ENCODE measurements at regions not wholly inside any gene's neighbourhood (a gene's known extent, or its start where the extent isn't known, plus 50 kb on each side); places are given as distances from the start of the nearest gene placed in this dataset.

DNA sequence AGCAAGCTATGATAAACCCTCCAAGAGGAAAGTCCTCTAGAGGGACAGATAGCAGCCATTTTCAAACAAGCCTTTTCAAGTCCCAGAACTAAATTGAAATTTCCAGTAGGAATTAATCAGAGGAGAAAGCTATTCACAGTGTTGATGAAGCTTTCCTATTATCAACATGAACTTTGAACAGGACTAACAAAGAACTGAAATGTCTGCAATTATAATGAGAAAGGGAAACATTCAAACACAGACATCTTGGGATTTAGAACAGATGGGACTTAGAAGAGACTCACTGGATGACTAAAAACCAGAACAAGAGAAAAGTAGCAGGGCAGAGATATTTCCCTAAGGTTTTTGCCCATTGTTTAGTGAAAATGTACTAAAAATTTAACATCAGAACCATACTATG is 622.1 kb upstream of the UBE2E2 start:
- DNase-seq: no peak
- intact Hi-C loops (cut with DNase I): no loop called here
- no peak for ATAC-seq (ENCODE audit: poor library complexity)

DNA sequence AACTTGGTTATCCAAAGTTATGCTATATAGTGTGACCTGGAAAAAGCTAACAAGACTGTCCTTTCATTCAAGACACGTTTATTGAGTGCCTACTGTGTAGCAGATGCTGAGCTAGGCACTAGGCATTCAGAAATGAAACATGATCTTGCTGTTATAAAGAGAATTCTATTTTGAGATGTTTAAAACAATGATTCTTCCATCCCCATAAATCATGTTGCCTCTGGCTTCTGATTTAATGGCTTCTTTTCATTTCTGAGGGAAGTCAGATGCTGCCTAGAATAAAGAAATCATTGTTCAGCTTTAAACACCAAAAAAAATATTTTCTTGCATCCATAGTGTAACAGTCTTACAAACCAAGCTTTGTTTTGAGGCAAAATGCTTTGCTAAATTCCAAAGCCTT is 620.9 kb upstream of the UBE2E2 start:
- DNase-seq: no peak
- intact Hi-C loops (cut with DNase I): no loop called here
- ATAC-seq (ENCODE audit: poor library complexity): no peak

DNA sequence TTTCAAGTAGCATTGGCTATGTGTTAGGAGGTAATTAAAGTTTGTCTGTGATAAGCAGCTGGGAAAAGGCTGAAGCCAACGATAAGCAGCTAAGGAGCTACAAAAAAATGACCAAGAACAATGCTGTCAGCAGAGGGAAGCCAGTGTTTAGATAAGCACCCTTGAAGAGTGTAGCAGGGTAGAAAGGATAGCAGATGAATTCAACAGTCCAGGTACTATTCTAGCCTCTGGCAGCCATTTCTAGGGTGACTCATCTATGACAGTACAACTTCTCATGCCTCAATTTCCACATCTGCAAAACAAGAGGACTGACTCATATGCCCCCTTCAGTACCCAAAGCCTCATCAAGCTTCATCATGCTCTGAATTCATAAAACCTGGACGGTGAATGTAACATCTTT is 617.6 kb upstream of the UBE2E2 start:
- intact Hi-C loops (cut with DNase I): no loop called here
- DNase-seq: no peak
- no peak for ATAC-seq (ENCODE audit: poor library complexity)

DNA sequence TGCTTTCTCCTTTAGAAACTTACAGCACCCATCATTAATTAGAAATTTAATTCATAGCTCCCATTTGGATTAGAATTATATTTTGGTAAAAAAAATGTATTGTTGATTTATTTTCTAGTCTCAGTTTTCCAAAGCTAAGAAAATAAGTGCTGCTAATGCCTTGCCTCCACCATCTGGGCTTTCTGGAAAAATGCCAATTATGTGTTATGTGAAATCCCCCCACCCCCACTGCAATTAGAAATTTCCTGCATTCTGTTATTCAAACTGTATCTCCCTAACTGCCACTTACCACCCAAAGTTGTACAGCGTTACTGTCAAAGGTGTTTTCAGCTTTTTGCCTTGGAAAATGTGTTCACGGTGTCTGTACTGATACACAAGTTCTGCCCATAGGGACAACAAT is 617.2 kb upstream of the UBE2E2 start:
- DNase-seq: no peak
- no peak for ATAC-seq (ENCODE audit: poor library complexity)

DNA sequence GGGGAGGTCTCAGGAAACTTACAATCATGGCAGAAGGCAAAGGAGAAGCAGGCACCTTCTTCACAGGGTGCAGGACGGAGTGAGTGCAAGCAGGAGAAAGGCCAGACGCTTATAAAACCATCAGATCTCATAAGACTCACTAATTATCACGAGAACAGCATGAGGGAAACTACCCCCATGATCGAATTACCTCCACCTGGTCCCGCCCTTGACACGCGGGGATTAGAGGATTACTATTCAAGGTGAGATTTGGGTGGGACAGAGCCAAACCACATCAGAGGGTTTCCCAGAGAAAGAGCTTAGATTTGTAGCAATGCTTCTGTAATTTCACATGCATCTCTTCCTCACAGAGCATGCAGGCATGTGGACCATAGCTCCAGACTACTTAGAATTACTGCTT is 615.7 kb upstream of the UBE2E2 start:
- ATAC-seq (ENCODE audit: poor library complexity) (no peak), DNase-seq (no peak)
- intact Hi-C loops (cut with DNase I): no loop called here

More for the DNA sequence above, 617.2 kb upstream of the UBE2E2 start:
- intact Hi-C loops (cut with DNase I): no loop called here

DNA sequence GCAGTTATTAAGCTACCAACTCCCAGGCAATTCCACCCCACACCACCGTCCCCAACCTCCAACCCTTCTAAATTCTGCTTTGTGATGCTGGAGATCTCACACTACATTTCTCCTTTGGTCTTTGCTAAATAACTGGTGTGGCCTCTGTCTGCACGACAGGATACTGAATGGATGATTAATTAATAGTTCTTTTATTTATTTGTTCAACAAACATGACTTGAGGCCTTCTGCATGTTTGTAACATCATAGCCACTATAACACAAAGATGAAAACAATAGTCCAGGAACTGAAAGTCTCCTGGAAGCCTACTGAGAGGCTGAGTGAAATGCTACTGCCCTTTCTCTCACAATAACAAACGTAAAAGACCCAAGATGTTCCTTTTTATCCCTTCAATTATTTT is 609.5 kb upstream of the UBE2E2 start:
- DNase-seq: no peak
- intact Hi-C loops (cut with DNase I): no loop called here

DNA sequence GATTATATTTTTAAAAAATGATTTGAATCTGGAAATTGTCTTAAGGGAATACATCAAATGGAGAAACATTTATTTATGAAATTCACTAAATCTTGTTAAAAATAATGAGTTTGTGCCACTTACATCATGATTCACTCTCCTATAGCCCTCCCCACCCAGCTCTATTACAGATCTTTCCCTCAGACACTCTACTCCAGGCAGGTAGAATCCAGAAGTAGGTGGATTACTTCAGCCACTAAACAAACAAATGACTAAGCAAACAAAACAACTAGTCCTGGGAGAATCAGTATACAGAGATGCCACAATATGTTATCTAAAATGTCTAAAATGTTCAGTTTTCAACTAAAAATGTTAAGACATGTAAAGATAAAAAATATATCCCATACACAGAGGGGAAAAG is 608.1 kb upstream of the UBE2E2 start:
- DNase-seq: no peak
- ATAC-seq (ENCODE audit: poor library complexity): no peak
- intact Hi-C loops (cut with DNase I): no loop called here

More for the DNA sequence above, 609.5 kb upstream of the UBE2E2 start:
- no peak for ATAC-seq (ENCODE audit: poor library complexity)

DNA sequence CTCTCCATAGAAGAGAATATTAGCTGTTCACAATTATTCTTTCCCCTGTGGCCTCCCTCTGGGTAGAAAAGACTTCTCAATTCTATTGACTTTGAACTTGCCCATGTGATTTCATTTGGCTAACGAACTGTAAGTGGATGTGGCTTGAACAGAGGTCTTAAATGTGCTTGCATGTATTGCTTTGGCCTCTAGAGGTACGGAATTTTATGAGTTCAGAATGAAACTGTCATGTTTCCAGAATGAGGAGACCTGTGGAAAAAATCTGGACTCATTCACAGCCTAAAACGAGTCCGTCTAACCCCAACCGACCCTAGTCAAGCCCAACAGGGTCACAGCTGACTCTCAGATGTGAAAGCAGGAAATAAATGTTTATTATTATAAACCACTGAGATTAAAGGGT is 596.7 kb upstream of the UBE2E2 start:
- ATAC-seq (ENCODE audit: poor library complexity) (no peak), DNase-seq (no peak)
- intact Hi-C loops (cut with DNase I): no loop called here

DNA sequence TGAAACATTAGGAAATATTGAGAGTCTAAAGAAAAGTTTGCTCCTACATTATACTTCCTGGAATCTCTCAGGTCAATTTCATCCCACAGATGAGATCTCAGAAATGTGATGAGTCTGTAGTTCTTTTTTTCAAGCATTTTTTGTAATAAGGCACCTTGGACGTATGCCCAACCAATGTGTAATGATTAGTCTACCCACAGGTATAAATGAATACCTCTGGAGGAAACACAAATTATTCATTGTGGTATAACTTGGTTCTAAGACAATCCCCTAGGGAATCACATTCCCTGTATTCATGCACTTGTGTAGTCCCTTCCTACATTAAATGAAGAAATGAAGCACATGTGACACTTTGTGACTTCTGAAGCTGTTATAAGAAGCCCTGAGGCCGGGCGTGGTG is 596.2 kb upstream of the UBE2E2 start:
- ATAC-seq (ENCODE audit: poor library complexity) (no peak), DNase-seq (no peak)
- intact Hi-C loops (cut with DNase I): no loop called here

DNA sequence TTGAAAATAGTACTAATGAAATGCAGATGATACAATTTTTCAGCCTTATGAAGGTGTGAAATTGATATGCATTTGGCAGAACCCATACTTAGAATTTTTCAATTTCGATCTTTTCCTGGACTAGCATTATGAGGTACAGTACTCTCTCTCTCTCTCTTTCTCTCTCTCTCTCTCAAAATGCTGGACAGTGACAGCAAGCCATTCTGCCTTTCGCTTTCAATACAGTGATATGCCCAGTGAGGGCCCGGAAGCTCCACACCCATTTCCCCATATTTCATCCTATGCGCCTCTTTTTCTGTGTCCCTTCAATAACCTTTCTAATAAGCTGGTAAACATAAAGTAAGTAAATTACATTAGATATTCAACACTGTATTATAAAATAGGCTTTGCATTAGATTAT is 595.0 kb upstream of the UBE2E2 start:
- intact Hi-C loops (cut with DNase I): no loop called here
- DNase-seq (no peak), ATAC-seq (ENCODE audit: poor library complexity) (no peak)

DNA sequence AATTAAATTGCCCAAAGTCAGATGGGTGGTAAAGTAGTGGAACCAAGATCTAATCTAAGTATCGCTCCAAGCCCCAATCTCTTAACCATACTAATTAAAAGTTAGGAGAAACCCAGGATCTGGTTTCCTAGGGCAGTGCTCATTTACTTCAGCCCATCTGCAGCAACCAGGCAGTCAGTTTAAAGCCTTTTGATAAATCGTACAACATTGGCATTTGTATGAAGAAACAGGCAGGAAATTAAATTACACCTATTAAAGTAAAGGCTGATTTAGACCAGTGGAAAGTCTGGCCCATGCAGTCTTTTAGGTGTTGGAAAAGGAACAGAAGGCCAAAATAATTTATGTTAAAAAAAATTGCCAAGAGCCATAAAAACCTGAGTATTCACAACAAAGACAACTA is 594.4 kb upstream of the UBE2E2 start:
- DNase-seq (no peak), ATAC-seq (ENCODE audit: poor library complexity) (no peak)
- intact Hi-C loops (cut with DNase I): no loop called here

DNA sequence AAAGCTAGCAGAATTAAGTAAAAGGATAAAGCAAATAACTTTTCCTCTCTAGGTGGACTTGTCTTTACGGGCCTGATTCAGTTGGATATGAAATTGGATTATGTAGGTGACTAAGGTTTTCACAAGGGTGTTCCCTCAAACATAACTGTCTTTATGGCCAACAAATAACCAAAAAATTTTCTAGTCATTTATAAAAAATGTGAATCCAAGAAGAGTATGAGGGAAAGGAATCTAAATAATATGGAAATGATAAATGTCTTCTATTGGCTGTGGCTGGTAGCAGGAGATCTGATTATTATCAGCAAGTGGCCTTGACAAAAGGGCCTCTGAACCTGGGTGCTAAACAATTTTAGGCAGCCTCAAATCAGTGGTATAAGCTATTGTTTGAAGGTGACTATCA is 594.0 kb upstream of the UBE2E2 start:
- DNase-seq: no peak
- intact Hi-C loops (cut with DNase I): no loop called here
- no peak for ATAC-seq (ENCODE audit: poor library complexity)

DNA sequence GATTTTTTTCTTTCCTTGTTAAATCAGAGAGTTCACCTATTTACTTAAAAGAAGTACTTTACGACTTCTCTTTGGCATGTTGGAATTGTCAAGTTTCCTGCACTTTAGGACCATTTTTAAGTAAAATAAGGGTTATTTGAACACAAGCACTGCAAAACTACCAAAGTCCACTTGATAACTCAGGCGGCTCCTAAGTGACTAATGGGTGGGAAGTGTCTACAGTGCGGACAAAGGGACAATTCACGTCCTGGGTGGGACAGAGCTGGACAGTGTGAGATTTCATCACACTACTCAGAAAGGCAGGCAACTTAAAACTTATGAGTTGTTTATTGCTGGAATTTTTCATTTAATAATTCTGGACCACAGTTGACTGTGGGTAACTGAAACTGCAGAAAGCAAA is 590.2 kb upstream of the UBE2E2 start:
- ATAC-seq (ENCODE audit: poor library complexity): no peak
- no peak for DNase-seq
- intact Hi-C loops (cut with DNase I): no loop called here

DNA sequence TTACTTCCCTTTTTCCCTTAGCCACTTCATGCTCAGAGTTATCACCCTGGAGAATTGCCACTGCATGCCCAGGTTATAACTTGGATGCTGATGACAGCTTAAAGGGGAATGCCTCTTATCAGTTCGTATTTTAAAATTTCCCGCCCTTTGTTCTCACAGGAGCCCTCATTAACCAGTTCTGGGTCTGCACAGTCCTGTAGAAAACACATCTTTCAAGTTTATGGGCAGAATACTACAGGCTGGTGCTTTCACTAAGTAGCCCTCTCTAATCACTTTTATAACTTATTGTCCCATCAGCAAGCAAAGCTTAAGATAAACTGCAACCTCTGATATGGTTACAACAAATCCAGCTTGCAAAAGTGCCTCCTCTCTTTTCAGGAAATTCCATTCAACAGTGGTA is 587.3 kb upstream of the UBE2E2 start:
- no peak for DNase-seq
- no peak for ATAC-seq (ENCODE audit: poor library complexity)
- intact Hi-C loops (cut with DNase I): no loop called here

DNA sequence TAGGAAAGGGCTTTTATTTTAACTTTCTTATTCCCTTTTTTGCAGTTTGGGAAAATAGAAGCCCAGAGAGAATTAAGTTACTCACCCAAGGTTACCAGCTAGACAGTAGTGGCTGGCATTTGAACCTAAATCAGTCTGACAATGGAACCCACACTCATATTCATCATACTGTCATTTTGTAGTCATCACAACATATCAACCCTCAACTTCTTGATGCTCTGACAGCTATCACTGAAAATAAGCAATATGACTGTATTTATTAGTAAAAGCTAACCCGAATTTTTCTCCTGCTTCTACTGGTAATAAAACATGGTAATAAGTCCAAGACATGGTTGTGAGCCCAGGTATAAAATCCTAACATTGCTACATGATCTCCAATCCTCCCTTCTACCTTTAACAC is 585.8 kb upstream of the UBE2E2 start:
- ATAC-seq (ENCODE audit: poor library complexity): no peak
- no peak for DNase-seq
- intact Hi-C loops (cut with DNase I): no loop called here

DNA sequence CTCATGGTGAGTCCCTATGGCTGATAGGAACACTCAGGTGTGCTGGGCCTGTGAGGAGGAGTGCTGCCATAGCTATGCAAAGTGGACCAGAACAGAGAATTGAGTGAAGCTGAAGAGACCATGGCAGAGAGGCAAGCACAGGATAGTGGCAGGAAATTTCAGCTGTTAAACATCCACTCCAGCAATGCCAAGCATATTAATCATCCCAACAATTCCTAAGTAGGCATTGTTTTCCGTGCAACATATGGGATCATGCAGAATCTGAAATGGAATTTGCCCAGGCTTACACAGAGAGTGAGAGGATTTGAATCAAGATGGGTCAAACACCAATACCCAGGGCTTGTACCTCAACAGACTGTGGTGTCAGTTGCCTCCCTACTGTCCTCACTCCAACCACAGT is 582.6 kb upstream of the UBE2E2 start:
- intact Hi-C loops (cut with DNase I): no loop called here
- DNase-seq: no peak
- ATAC-seq (ENCODE audit: poor library complexity): no peak

DNA sequence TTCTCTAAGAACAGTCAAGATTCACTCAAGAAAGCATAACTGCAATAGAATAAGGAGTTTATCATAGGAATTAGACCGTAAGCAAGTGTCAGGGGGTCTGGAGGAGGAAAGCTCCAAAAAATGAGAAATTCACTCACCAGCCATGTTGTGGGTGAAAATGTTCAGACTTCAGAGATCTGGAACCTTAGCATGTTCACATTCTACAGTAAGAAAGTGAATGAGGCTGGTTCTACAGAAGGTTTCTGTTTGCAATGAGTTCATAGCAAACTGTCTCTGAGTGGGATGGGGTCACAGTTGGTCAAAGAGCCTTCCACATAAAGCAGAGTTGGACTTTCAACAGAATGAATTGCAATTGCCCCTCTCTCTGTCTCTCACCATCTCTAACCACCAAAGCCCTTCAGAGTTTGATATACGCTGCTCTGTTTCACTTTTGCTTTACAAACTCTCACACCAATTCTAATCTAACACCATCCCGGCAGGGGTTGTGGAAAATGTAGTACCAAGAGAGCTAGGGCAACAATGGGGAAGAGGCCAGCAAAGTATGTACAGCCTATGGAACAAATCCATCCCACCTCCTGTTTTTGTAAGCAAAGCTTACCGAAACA is 581.8 kb upstream of the UBE2E2 start:
- ATAC-seq (ENCODE audit: poor library complexity): no peak
- DNase-seq: no peak

DNA sequence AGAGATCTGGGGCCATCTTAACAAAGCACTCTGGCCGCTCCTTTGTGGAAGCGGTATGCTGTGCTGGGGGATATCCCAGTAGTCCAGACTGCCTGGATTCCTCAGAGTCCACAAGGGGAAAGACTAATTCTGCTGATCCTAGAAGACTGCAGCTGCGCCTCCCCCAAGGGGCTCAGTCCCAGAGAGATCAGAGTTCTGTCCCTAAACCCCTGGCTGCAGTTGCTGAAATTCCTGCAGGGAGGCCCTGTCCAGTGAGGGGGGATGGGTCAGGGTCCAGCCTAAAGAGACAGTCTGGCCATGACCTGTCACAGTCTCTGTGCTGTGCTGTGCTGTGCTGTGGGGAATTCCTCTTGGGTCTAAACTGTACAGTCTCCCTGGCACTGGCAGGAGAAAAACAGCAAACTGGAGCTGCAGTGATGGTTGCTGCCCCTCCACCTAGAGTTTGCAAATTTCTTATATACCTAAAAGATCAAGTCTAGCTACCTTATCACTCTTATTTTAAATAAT is 575.1 kb upstream of the UBE2E2 start:
- ATAC-seq (ENCODE audit: poor library complexity) (no peak), DNase-seq (no peak)
- intact Hi-C loops (cut with DNase I): no loop called here

More for the DNA sequence above, 581.8 kb upstream of the UBE2E2 start:
- intact Hi-C loops (cut with DNase I): no loop called here

DNA sequence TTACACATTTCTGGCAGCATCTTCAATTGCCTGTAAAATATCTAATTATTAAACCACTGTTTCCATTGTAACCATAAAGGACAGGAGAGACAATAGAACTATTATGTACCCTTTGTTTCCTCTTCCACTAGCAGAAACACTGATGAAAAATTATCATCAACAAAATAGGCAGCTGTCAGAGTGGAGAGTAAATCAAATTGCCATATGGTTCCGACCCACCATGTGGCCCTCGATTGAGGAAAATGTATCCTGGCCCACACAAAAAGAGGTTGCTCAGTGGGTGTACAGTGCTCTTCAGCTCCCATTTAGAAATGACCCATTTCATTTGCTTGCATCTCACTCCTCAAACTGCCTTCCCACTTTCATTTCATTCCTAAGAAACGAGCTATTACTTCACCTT is 570.6 kb upstream of the UBE2E2 start:
- ATAC-seq (ENCODE audit: poor library complexity): no peak
- DNase-seq: no peak
- intact Hi-C loops (cut with DNase I): no loop called here

DNA sequence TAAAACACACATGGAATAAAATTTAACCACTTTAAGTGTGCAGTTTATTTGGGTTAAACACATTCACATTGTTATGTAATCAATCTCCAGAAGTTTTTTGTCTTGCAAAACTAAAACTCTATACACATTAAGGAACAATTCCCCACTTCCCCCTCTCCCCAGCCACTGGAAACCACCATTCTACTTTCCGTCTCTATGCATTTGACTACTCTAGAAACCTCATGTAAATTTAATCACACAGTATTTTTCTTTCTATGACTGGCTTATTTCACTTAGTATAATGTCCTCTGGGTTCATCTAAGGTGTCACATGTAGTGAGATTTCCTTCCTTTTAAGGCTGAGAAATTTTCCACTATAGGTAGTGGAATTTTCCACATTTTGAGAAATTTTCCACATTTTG is 568.7 kb upstream of the UBE2E2 start:
- intact Hi-C loops (cut with DNase I): no loop called here
- no peak for ATAC-seq (ENCODE audit: poor library complexity)
- no peak for DNase-seq
